Activated CD8-positive, alpha-beta memory T cell treated with anti-CD3 and anti-CD28 coated beads, Interleukin-2, amount 50 U/mL, for 4 hours (primary cell): ENCODE measurements at regions not wholly inside any gene's neighbourhood (a gene's known extent, or its start where the extent isn't known, plus 50 kb on each side); places are given as distances from the start of the nearest gene placed in this dataset.

Source experiments
- DNase-seq: peaks from one replicate; pipeline ENCODE4 v3.0.0-alpha.2; 2020

DNA sequence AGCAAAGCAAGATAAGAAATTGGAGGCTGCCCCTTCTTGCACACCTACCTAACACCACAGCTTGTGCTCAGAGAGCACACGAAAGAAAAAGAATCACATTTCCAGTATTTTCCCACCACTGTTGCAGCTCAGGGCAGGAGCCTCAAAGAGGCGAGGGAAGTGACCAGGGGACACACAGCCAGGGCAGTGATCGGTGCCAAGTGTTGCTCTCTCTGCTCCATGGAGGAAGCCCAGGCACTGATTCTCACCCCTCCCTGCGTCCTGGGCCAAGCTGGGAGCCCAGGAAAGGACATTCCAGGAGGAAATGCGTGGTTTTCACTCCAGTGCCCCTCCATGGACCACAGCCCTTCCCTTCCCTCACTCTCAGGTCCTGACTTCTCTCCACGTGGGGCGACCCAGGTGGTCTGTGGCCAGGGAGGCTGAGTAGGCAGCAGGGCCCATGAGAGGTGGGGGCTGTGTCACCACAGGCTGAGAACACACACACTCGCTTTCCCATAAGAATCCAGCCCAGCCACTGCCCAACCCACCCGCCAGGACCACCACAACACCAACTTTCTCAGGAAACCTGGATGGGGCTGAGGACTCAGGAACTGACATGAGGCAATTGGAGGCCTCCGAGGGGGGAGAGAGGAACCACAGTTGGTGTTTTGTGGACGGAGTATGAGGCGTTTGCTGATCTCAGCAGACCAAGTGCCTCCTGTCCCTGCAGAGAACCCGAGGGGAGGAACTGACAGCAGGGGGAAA lies 81.7 kb upstream of the MAFB start:
- no peak for DNase-seq

- DNase-seq: no peak
These were observed 82.2 kb upstream of the MAFB start for GRCh38 chr20:40771308-40771610.

GRCh38 chr20:40771848-40772511 lies 82.9 kb upstream of the MAFB start:
- DNase-seq: no peak

- no peak for DNase-seq
These were observed 84.3 kb upstream of the MAFB start for GRCh38 chr20:40773376-40773775.

DNA sequence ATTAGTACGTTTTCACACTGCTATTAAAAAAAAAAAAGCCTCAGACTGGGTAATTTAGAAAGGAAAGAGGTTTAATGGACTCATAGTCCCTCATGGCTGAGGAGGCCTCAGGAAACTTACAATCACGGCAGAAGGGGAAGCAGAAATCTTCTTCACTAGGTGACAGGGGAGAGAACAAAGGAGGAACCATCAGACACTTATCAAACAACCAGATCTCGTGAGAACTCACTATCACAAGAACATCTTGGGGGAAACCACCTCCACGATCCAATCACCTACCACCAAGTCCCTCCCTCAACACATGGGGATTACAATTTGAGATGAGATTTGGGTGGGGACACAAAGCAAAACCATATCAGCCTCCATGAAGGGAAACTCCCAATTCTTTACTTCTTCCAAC lies 85.2 kb upstream of the MAFB start:
- no peak for DNase-seq

DNA sequence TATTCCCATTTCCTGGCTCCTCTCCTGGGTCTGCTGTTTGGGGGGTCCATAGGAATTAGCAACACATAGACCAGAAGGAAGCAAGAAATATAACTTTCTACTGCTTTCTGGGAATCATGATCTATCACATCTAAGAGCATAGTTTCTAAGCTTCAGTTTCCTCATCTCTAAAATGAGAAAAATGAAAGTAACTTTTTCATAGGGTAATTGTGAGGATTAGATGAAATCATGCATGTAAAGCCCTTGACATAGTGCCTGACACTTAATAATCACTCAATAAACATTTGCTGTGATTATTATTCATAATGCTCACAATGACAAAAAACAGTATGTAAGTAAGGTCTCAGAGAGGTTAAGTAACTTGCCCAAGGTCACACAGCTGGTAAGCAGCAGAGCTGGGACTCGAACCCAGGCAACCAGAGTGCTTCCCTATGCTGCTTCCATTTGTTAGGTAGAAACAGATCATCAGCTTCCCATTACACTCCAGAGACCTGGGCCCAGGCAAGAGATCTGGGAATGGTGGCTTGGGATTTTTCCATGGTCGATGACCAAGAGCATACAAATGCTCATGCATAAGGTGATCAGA lies 86.6 kb upstream of the MAFB start:
- DNase-seq: no peak

- DNase-seq: no peak
These were observed 87.7 kb upstream of the MAFB start for GRCh38 chr20:40776466-40777457.

- no peak for DNase-seq
These were observed 88.6 kb upstream of the MAFB start for GRCh38 chr20:40777653-40778052.

- no peak for DNase-seq
These were observed 90.0 kb upstream of the MAFB start for GRCh38 chr20:40778894-40779496.

DNA sequence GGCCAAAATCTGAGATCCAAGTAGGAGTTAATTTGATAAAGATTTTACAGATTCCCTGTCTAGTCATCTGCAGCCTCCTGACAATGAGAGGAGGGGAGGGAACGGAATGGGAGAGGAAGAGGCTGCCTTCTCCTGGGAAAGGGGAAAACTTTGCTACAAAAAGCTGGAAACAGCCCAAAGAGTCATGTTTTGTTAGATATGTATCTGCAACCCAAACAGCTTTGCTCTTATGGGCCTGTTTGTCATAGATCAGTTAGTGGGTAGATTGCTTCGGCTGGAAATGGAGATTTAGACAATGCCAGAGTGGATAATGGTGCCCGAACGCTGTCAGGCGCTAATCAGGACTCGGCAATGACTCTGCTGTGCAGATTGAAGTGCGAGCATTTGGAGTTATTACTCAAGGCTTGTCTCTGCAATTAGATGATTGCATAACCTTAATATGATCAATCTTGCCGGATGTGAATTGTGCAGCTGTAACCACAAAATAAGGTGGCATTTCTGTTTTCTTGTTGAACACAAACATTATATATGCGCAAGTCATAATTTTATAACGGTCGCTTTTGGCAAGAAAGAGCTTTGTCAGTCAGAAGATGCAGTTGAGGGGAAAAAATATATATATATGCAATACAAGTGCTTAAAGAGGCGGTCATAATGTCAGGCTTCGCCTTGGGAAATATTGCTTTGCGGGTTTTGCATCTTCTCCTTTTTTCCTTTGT lies 92.4 kb upstream of the MAFB start:
- no peak for DNase-seq

DNA sequence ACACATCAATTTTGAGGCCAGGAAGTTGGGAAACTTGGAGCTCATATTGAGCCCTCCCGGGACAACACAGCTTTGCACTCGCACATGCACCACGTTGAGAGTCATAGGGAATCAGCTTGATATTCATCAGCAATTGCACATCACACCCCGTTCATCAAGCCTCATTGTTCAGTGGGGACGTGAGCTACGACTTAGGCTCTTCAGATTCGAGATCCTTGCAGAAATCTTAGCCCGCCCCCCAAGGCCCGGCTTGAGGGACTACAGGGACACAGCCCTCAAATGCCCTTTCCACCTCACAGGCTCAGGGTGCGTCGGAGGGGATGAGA lies 93.0 kb upstream of the MAFB start:
- no peak for DNase-seq

DNA sequence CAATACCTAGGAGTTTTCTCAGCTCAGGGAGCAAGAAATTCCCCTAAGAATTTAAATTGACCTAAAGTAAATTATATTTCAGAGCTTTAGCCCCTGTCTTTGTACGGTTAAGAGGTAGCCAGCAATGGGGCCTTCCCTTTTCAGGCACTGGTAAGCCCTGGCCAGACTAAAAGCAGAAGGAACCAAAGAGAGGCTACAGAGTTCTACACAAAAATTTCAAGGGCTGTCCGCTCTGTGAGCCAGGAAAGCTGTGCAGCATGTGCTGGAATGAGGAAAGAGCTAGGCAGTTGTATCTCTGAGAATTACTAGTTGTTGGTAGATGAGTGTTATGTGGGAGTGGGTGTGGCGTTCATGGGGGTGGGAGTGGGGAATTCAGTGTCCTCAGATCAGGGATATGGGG lies 96.3 kb upstream of the MAFB start:
- DNase-seq: no peak

- DNase-seq: no peak
These were observed 97.3 kb upstream of the MAFB start for GRCh38 chr20:40786336-40786735.

DNA sequence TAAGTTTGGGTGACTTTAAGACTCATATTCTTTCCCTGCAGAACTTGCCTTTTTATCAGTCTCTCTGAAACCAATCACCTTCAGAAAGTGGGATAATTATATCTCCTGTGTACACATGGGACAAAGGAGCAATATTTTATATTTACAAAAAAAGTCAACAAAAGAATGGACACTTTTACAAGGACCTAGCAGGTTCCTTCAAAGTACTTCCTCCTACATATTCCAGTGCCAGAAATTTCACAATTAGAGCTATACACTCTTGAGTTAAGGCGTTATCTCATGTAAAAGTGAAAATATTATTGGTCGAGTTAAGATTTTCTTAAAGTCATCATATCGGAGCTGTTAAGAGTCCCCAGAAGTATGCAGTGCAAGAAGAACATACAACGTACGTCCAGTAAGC lies 98.9 kb upstream of the MAFB start:
- DNase-seq: no peak

GRCh38 chr20:40797425-40797824 lies 108.4 kb upstream of the MAFB start:
- no peak for DNase-seq

DNA sequence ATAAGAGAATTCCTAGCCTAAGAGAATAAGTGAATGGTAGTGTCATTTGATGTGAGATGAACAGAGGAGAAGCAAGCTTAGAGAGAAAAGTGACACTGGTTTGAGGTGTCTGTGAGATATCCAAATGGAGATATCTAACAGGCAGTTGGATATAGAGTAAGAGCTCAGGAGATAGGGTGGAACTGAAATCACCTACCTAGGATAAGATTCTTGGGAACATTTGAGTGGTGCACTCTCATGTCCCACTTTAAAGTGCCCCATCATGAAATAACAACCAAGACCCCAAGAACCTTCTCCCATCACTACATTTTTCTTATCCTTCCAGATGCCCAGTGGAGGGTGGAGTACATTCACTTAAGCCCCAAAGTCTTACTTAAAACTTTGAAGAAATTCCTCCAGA lies 109.0 kb upstream of the MAFB start:
- DNase-seq: no peak

DNA sequence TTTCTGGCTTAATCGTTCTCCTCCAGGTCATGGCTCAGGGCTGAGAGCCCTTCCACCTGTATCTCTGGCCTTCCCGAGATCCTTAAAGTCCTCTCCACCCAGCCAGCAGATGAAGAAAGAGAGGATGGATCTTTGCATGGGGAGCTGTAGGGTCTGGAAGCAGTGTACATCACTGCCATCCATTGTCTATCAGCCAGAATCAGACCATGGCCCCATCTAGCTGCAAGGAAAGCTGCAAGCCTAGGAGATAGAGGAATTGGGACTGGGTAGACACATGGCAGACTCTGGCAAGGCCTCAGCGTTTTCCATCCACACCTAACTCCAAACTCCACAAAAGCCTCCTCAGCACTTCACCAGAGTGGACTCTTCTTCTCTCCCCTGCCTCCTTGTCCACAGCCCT lies 113.8 kb upstream of the MAFB start:
- no peak for DNase-seq

GRCh38 chr20:40803381-40803780 lies 114.3 kb upstream of the MAFB start:
- DNase-seq: no peak

DNA sequence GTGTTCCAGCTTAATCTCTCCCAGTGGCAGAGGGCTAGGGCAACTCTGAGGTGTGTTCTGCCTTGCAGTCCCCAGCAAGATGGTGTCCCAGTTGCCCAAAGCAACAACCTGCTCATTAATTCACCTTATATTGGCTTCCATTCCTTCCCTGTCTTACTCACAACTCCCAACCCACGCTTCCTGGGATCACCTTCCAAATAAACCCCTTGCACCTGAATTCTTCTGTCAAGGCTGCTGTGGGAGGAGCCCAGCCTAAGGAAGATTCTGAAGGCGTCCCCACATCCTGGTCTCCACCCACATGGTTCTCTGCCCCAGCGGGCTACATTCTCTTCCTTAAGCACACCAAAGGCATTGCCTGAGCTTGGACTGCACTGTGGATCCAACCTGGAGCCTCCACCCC lies 116.6 kb upstream of the MAFB start:
- DNase-seq: no peak

- DNase-seq: no peak
These were observed 118.1 kb upstream of the MAFB start for GRCh38 chr20:40806929-40807820.

- DNase-seq: no peak
These were observed 118.8 kb upstream of the MAFB start for GRCh38 chr20:40807821-40808170.

- no peak for DNase-seq
These were observed 119.9 kb upstream of the MAFB start for GRCh38 chr20:40808936-40809335.
